BJ (cell line): ENCODE measurements at regions not wholly inside any gene's neighbourhood (a gene's known extent, or its start where the extent isn't known, plus 50 kb on each side); places are given as distances from the start of the nearest gene placed in this dataset.

Experiments used
- CTCF ChIA-PET: fragments of 350-600 bp; formaldehyde crosslinking; extraction: SDS; loops from one replicate; lab custom pipeline; 2021; ENCODE audit warnings: antibody characterized with exemption, inconsistent platforms; lab: Yijun Ruan, JAX
- POLR2A ChIA-PET: fragments of 300-600 bp; sonication (Branson Sonifier 250); formaldehyde crosslinking; extraction: SDS; loops from one replicate; lab custom pipeline; 2021; ENCODE audit warnings: antibody characterized with exemption; lab: Charles Lee
- DNase-seq: peaks from one replicate; pipeline ENCODE4 v3.0.0-alpha.2; 2011; ENCODE audit warnings: low read depth
- H3K27me3 ChIP-seq: 2 replicates; pipeline ENCODE4 v1.6.0; 2011; ENCODE audit warnings: low read length; ENCODE audit not compliant: control insufficient read depth, insufficient read depth
- H3K36me3 ChIP-seq: 2 replicates; pipeline ENCODE4 v1.5.1; 2011; ENCODE audit warnings: low read length; ENCODE audit not compliant: control insufficient read depth, insufficient read depth
- H3K4me3 ChIP-seq: 2 replicates; pipeline ENCODE4 v1.5.1; 2011; ENCODE audit warnings: low read depth, mild to moderate bottlenecking, control low read depth, low read length
- CTCF ChIP-seq: IDR thresholded peaks from 2 replicates; pipeline ENCODE4 v1.5.1; 2011; ENCODE audit warnings: low read depth, mild to moderate bottlenecking, control low read depth, inconsistent platforms, low read length, moderate library complexity; ENCODE audit not compliant: insufficient read depth

DNA sequence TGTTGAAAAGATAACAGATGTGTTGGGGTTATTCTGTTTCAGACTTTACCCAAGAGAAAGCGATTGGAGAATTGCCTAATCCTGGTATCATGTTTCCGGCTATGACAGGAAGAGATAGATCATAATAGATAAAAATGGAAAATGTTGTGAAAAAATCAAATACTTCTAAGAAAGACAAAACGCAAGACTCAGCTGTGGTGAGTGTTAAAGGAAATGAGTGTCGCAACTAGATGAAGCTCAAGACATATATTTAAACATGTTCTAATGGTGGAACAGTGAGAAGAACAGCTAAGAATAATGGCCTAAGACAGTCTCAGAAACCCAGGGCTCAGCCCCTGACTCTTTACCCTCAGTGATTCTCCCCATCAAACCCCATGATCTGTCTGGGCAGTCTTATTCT is 426.7 kb upstream of the RUNX1 start:
- ChIA-PET POLR2A (interaction anchor here (0.6 kb wide), 1 partner anchor 24 kb away, joined by 3 read pairs; no protein-coding TSS in a partner anchor), CTCF (interaction anchor here (1.5 to 2.1 kb wide), 2 partner anchors 11 to 140 kb away, joined by 4 to 6 read pairs; no protein-coding TSS in a partner anchor)
- no peaks in the 10 kb centered on the region for H3K36me3 ChIP-seq
- no peak overlapping the region for H3K4me3 ChIP-seq
- no peaks in the 10 kb centered on the region for H3K27me3 ChIP-seq
- no peak for TF ChIP-seq CTCF
- no peak for DNase-seq

GRCh38 chr21:35475009-35475408 is 425.9 kb upstream of the RUNX1 start:
- H3K27me3 ChIP-seq: no peaks in the 10 kb centered on the region
- no peak overlapping the region for H3K4me3 ChIP-seq
- DNase-seq: no peak
- TF ChIP-seq CTCF: no peak
- CTCF ChIA-PET: interaction anchor here (0.7 to 2.1 kb wide), 3 partner anchors 12 to 141 kb away, joined by 3 to 6 read pairs (median 4); no protein-coding TSS in a partner anchor
- POLR2A ChIA-PET: no interaction called here
- H3K36me3 ChIP-seq: no peaks in the 10 kb centered on the region

- no peak for TF ChIP-seq CTCF
- CTCF ChIA-PET: no interaction called here
- no peak overlapping the region for H3K4me3 ChIP-seq
- no peaks in the 10 kb centered on the region for H3K27me3 ChIP-seq
- POLR2A ChIA-PET: interaction anchor here (0.5 kb wide), 1 partner anchor 104 kb away, joined by 3 read pairs; no protein-coding TSS in a partner anchor
- no peak for DNase-seq
- no peaks in the 10 kb centered on the region for H3K36me3 ChIP-seq
Observed at GRCh38 chr21:35473496-35473895, 424.4 kb upstream of the RUNX1 start.

- TF ChIP-seq CTCF: no peak
- CTCF ChIA-PET: no interaction called here
- H3K4me3 ChIP-seq: no peak overlapping the region
- H3K36me3 ChIP-seq: no peaks in the 10 kb centered on the region
- no peak for DNase-seq
- no peaks in the 10 kb centered on the region for H3K27me3 ChIP-seq
- POLR2A ChIA-PET: no interaction called here
Observed at GRCh38 chr21:35470522-35470921, 421.4 kb upstream of the RUNX1 start.

GRCh38 chr21:35469498-35469897 is 420.4 kb upstream of the RUNX1 start:
- Histone ChIP-seq H3K27me3 (no peaks in the 10 kb centered on the region), H3K4me3 (no peak overlapping the region), H3K36me3 (no peaks in the 10 kb centered on the region)
- no peak for TF ChIP-seq CTCF
- ChIA-PET POLR2A (interaction anchor here (0.5 to 0.6 kb wide), 2 partner anchors 331 to 380 kb away, joined by 3 to 5 read pairs; no protein-coding TSS in a partner anchor), CTCF (interaction anchor here (0.6 to 1.4 kb wide), 3 partner anchors 10 to 670 kb away, joined by 3 to 4 read pairs (median 3); no protein-coding TSS in a partner anchor)
- no peak for DNase-seq
